GM12878 (cell line): ENCODE measurements at regions not wholly inside any gene's neighbourhood (a gene's known extent, or its start where the extent isn't known, plus 50 kb on each side); places are given as distances from the start of the nearest gene placed in this dataset.

ENCODE experiments used
- ATAC-seq: fragments of 200-7000 bp; cut with Tn5 transposase; 3 replicates; pipeline ENCODE4 v1.9.1; 2020; ENCODE audit warnings: mild to moderate bottlenecking, moderate library complexity
- BruUV-seq: library from RNA; stranded (reverse); fragments of 400-500 nt; replicated peaks from 2 replicates; lab custom pipeline; 2021; lab: Mats Ljungman, UMichigan
- CTCF ChIA-PET: fragments of 300-600 bp; sonication (Branson Sonifier 250); formaldehyde crosslinking; extraction: SDS; loops from one replicate; lab custom pipeline; 2021; ENCODE audit warnings: inconsistent platforms; lab: Yijun Ruan, JAX
- POLR2A ChIA-PET: fragments of 350-600 bp; formaldehyde crosslinking; extraction: SDS; loops from one replicate; lab custom pipeline; 2021; ENCODE audit warnings: inconsistent platforms; lab: Charles Lee
- RAD21 ChIA-PET: fragments of 300-600 bp; sonication (Branson Sonifier 250); formaldehyde crosslinking; loops from one replicate; lab custom pipeline; 2023; ENCODE audit warnings: antibody characterized with exemption; ENCODE audit not compliant: unreplicated experiment; lab: Charles Lee
- SMC1A ChIA-PET: fragments of 300-600 bp; sonication (Branson Sonifier 250); formaldehyde crosslinking; loops from one replicate; lab custom pipeline; 2023; ENCODE audit not compliant: unreplicated experiment, uncharacterized antibody; lab: Charles Lee
- DNase-seq: peaks from one replicate; pipeline ENCODE4 v3.0.0-alpha.2; 2011; ENCODE audit warnings: low read depth, low spot score
- FAIRE-seq: peaks from 3 replicates; lab custom pipeline; 2011; peaks lifted over from hg19 to GRCh38; lab: Jason Lieb, UNC
- H2AFZ ChIP-seq: 2 replicates; pipeline ENCODE4 v1.6.0; 2011; ENCODE audit warnings: low read depth, low read length, control low read depth; ENCODE audit not compliant: control insufficient read depth
- H3K27ac ChIP-seq: 2 replicates; pipeline ENCODE4 v1.5.1; 2011; ENCODE audit warnings: control low read depth; ENCODE audit not compliant: control insufficient read depth, insufficient read depth
- H3K27me3 ChIP-seq, 2 experiments: replicated peaks in 1 of 2; 2 replicates each; pipeline versions ENCODE4 v1.6.0 to v1.6.1; 2011; ENCODE audit warnings: low read length in 1 of 2; ENCODE audit not compliant: control insufficient read depth in 2 of 2, insufficient read depth in 2 of 2
- H3K36me3 ChIP-seq, 2 experiments: 2 replicates each; pipeline ENCODE4 v1.5.1; 2011; ENCODE audit warnings: low read length in 1 of 2; ENCODE audit not compliant: control insufficient read depth in 2 of 2, insufficient read depth in 2 of 2
- H3K4me1 ChIP-seq: 2 replicates; pipeline ENCODE4 v1.6.1; 2011; ENCODE audit warnings: mild to moderate bottlenecking, low read length, moderate library complexity, mixed read lengths; ENCODE audit not compliant: control insufficient read depth, insufficient read depth
- H3K4me2 ChIP-seq: 2 replicates; pipeline ENCODE4 v1.6.0; 2011; ENCODE audit warnings: control low read depth; ENCODE audit not compliant: control insufficient read depth, insufficient read depth
- H3K4me3 ChIP-seq: fragments of 200-600 bp; sonication (generic); 2 replicates; pipeline ENCODE4 v1.5.1; 2016
- H3K79me2 ChIP-seq: 2 replicates; pipeline ENCODE4 v1.6.0; 2011; ENCODE audit warnings: low read length; ENCODE audit not compliant: control insufficient read depth, insufficient read depth
- H3K9ac ChIP-seq: 2 replicates; pipeline ENCODE4 v1.8.0; 2011; ENCODE audit warnings: low read length, control low read depth, mixed read lengths; ENCODE audit not compliant: control insufficient read depth, insufficient read depth
- H3K9me3 ChIP-seq: replicated peaks from 3 replicates; pipeline ENCODE4 v1.5.1; 2011; ENCODE audit warnings: mild to moderate bottlenecking, low read length; ENCODE audit not compliant: control insufficient read depth, insufficient read depth
- H4K20me1 ChIP-seq: 2 replicates; pipeline ENCODE4 v1.6.0; 2011; ENCODE audit not compliant: control insufficient read depth, insufficient read depth
- FOXK2 ChIP-seq: fragments of 450-650 bp; IDR thresholded peaks from 2 replicates; pipeline ENCODE4 v1.6.1; 2017; ENCODE audit warnings: mild to moderate bottlenecking, moderate library complexity
- MYC ChIP-seq: IDR thresholded peaks from 2 replicates; pipeline ENCODE4 v1.6.1; 2011; ENCODE audit warnings: mild to moderate bottlenecking, low read length, moderate library complexity, inconsistent platforms; ENCODE audit not compliant: insufficient read depth, insufficient replicate concordance, insufficient read length, severe bottlenecking
- SMARCA5 ChIP-seq: fragments of 450-650 bp; IDR thresholded peaks from 2 replicates; pipeline ENCODE4 v1.6.1; 2017; ENCODE audit warnings: mild to moderate bottlenecking
- SP1 ChIP-seq: IDR thresholded peaks from one replicate; pipeline ENCODE4 v1.6.1; 2011; ENCODE audit warnings: low read depth, low read length
- ZNF24 ChIP-seq: fragments of 450-650 bp; IDR thresholded peaks from 2 replicates; pipeline ENCODE4 v1.6.1; 2017; ENCODE audit warnings: antibody characterized with exemption, mild to moderate bottlenecking
- WGBS: methylation state at CpG from one replicate; pipeline ENCODE4 v1.1.6; 2016; ENCODE audit warnings: low lambda C conversion rate; ENCODE audit not compliant: insufficient replicate concordance, insufficient coverage; ENCODE audit errors: missing lambda C conversion rate; 5-methylcytosine and 5-hydroxymethylcytosine counted together
- in situ Hi-C: fragments of 300-500 bp; cut with MboI; formaldehyde crosslinking; loops from 9 replicates; pipeline ENCODE4 v1.14.3; 2018; ENCODE audit warnings: mixed read lengths
- intact Hi-C: fragments of 100-400 bp; cut with micrococcal nuclease; formaldehyde crosslinking; loops from one replicate; pipeline ENCODE4 v1.14.2; 2022; ENCODE audit not compliant: unreplicated experiment
- TF ChIP-seq, protein P1 (sequence below): IDR thresholded peaks from 2 replicates; pipeline ENCODE4 v1.6.1; 2012; ENCODE audit warnings: improper control_type of control experiment, low read depth, low read length; ENCODE audit not compliant: insufficient replicate concordance

DNA sequence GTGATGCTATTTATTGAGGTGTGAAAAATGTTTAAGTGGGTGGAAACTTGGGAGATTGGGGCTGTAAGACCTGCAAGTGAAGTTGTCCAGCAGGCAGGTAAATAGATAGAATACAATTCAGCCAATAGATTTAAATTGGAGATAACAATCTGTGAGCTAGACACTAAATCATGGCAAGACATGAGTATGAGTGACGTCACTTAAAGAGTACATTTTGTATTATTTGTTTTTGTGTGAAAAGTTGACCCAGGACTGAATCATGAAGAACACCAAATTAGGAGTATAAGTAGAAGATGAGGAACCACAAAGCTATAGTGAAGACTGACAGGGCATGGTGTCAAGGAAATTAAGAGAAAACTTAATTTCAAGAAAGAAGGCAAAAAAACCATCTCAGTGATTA lies 249.1 kb upstream of the SEMA3C start:
- no peaks in the 10 kb centered on the region for H3K79me2 ChIP-seq
- no peaks in the 10 kb centered on the region for H3K27me3 ChIP-seq
- no peak overlapping the region for H3K27ac ChIP-seq
- no peaks in the 10 kb centered on the region for H3K36me3 ChIP-seq
- no peak for FAIRE-seq
- intact Hi-C loops = no loop called here
- DNase-seq = no peak
- in situ Hi-C loops = no loop called here
- no peaks in the 10 kb centered on the region for H3K9me3 ChIP-seq
- no peak overlapping the region for H3K9ac ChIP-seq
- no peak overlapping the region for H3K4me3 ChIP-seq
- H4K20me1 ChIP-seq = no peaks in the 10 kb centered on the region
- no peak overlapping the region for H3K4me2 ChIP-seq
- no TSS peak for BruUV-seq
- ChIA-PET RAD21 (no interaction called here), SMC1A (interaction anchor here (1.2 kb wide), 1 partner anchor 16 kb away, joined by 4 read pairs; no protein-coding TSS in a partner anchor), CTCF (interaction anchor here (1.6 kb wide), 1 partner anchor 15 kb away, joined by 5 read pairs; no protein-coding TSS in a partner anchor), POLR2A (no interaction called here)
- ATAC-seq = no peak
- TF ChIP-seq SP1 (no peak), MYC (no peak), SMARCA5 (no peak), ZNF24 (no peak), FOXK2 (no peak)
- TF ChIP-seq, protein P1, sequence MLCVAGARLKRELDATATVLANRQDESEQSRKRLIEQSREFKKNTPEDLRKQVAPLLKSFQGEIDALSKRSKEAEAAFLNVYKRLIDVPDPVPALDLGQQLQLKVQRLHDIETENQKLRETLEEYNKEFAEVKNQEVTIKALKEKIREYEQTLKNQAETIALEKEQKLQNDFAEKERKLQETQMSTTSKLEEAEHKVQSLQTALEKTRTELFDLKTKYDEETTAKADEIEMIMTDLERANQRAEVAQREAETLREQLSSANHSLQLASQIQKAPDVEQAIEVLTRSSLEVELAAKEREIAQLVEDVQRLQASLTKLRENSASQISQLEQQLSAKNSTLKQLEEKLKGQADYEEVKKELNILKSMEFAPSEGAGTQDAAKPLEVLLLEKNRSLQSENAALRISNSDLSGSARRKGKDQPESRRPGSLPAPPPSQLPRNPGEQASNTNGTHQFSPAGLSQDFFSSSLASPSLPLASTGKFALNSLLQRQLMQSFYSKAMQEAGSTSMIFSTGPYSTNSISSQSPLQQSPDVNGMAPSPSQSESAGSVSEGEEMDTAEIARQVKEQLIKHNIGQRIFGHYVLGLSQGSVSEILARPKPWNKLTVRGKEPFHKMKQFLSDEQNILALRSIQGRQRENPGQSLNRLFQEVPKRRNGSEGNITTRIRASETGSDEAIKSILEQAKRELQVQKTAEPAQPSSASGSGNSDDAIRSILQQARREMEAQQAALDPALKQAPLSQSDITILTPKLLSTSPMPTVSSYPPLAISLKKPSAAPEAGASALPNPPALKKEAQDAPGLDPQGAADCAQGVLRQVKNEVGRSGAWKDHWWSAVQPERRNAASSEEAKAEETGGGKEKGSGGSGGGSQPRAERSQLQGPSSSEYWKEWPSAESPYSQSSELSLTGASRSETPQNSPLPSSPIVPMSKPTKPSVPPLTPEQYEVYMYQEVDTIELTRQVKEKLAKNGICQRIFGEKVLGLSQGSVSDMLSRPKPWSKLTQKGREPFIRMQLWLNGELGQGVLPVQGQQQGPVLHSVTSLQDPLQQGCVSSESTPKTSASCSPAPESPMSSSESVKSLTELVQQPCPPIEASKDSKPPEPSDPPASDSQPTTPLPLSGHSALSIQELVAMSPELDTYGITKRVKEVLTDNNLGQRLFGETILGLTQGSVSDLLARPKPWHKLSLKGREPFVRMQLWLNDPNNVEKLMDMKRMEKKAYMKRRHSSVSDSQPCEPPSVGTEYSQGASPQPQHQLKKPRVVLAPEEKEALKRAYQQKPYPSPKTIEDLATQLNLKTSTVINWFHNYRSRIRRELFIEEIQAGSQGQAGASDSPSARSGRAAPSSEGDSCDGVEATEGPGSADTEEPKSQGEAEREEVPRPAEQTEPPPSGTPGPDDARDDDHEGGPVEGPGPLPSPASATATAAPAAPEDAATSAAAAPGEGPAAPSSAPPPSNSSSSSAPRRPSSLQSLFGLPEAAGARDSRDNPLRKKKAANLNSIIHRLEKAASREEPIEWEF = no peak
- WGBS = 0% methylated on average over 1 of the region's 1 CpG
- no peak overlapping the region for H2AFZ ChIP-seq
- no peaks in the 10 kb centered on the region for H3K4me1 ChIP-seq
